Left lung (tissue), 4 donors: ENCODE measurements at regions not wholly inside any gene's neighbourhood (a gene's known extent, or its start where the extent isn't known, plus 50 kb on each side); places are given as distances from the start of the nearest gene placed in this dataset.

ENCODE experiments used
- ATAC-seq: fragments of 200-7000 bp; cut with Tn5 transposase; one replicate; pipeline ENCODE4 v1.9.1; 2020; ENCODE audit warnings: moderate library complexity
- DNase-seq, 4 donors: peaks; one replicate each; pipeline ENCODE4 v3.0.0-alpha.2; 2013 to 2020
- H3K27ac ChIP-seq, 2 donors: fragments of 200-600 bp; sonication (generic) in 1 of 2; one replicate each; pipeline versions ENCODE4 v1.5.0 to v1.8.0; 2020 to 2021
- H3K27me3 ChIP-seq, 2 donors: fragments of 200-600 bp; sonication (generic) in 1 of 2; one replicate each; pipeline versions ENCODE4 v1.5.0 to v1.8.0; 2020 to 2021
- H3K36me3 ChIP-seq, 2 donors: fragments of 200-600 bp; sonication (generic) in 1 of 2; one replicate each; pipeline versions ENCODE4 v1.5.0 to v1.8.0; 2020 to 2021
- H3K4me1 ChIP-seq, 2 donors: fragments of 200-600 bp; one replicate each; pipeline ENCODE4 v1.8.0; 2021
- H3K4me3 ChIP-seq, 2 donors: fragments of 200-600 bp; sonication (generic) in 1 of 2; one replicate each; pipeline versions ENCODE4 v1.5.0 to v1.8.0; 2020 to 2021; ENCODE audit warnings: mild to moderate bottlenecking in 1 of 2
- H3K9me3 ChIP-seq, 2 donors: fragments of 200-600 bp; sonication (generic) in 1 of 2; one replicate each; pipeline versions ENCODE4 v1.5.0 to v1.8.0; 2020 to 2021
- CTCF ChIP-seq, 2 donors: fragments of 200-600 bp; sonication (generic) in 1 of 2; IDR thresholded peaks; one replicate each; pipeline versions ENCODE4 v1.5.0 to v1.8.0; 2021; ENCODE audit warnings: antibody characterized with exemption in 2 of 2
- intact Hi-C, 2 donors: fragments of 100-400 bp; cut with DNase I; formaldehyde crosslinking; loops; one replicate each; pipeline versions ENCODE4 v1.11.2 to v1.14.2; 2022
- donor health status: DM: no; HTN: yes; CAD: no.
- donor health status: DM: no; HTN: no; CAD: no.

- Histone ChIP-seq H3K4me1 (no peaks in the 10 kb centered on the region), H3K9me3 (no peaks in the 10 kb centered on the region), H3K36me3 (no peaks in the 10 kb centered on the region), H3K4me3 (no peak overlapping the region), H3K27ac (no peak overlapping the region), H3K27me3 (no peaks in the 10 kb centered on the region)
- ATAC-seq, result no peak
- DNase-seq, result no peak
- no peak for TF ChIP-seq CTCF (IDR thresholded peaks at IDR 0.05)
- intact Hi-C loops, result no loop called here
Observed at GRCh38 chr6:960356-960755, 267.4 kb upstream of the EXOC2 start.

- no peak overlapping the region for H3K4me3 ChIP-seq
- H3K27me3 ChIP-seq, result no peaks in the 10 kb centered on the region
- TF ChIP-seq CTCF (IDR thresholded peaks at IDR 0.05), result no peak
- no peaks in the 10 kb centered on the region for H3K4me1 ChIP-seq
- H3K9me3 ChIP-seq, result no peaks in the 10 kb centered on the region
- intact Hi-C loops, result no loop called here
- H3K27ac ChIP-seq, result no peak overlapping the region
- H3K36me3 ChIP-seq, result no peaks in the 10 kb centered on the region
- DNase-seq, result no peak
- no peak for ATAC-seq
Observed at GRCh38 chr6:958488-958887, 265.5 kb upstream of the EXOC2 start.

GRCh38 chr6:951399-952181, 258.7 kb upstream of the EXOC2 start:
- Histone ChIP-seq H3K4me3 (no peak overlapping the region), H3K27ac (no peak overlapping the region), H3K36me3 (no peaks in the 10 kb centered on the region), H3K27me3 (no peaks in the 10 kb centered on the region), H3K9me3 (no peaks in the 10 kb centered on the region), H3K4me1 (no peaks in the 10 kb centered on the region)
- no peak for DNase-seq
- intact Hi-C loops, result no loop called here
- no peak for ATAC-seq
- no peak for TF ChIP-seq CTCF (IDR thresholded peaks at IDR 0.05)

GRCh38 chr6:947235-947934, 254.4 kb upstream of the EXOC2 start:
- Histone ChIP-seq H3K27ac (no peak overlapping the region), H3K36me3 (no peaks in the 10 kb centered on the region), H3K9me3 (no peaks in the 10 kb centered on the region), H3K4me1 (no peaks in the 10 kb centered on the region), H3K4me3 (no peak overlapping the region), H3K27me3 (no peaks in the 10 kb centered on the region)
- intact Hi-C loops, result no loop called here
- no peak for TF ChIP-seq CTCF (IDR thresholded peaks at IDR 0.05)
- no peak for ATAC-seq
- no peak for DNase-seq

- H3K9me3 ChIP-seq, result no peaks in the 10 kb centered on the region
- H3K27me3 ChIP-seq, result no peaks in the 10 kb centered on the region
- no peak for ATAC-seq
- H3K4me1 ChIP-seq, result no peaks in the 10 kb centered on the region
- no peaks in the 10 kb centered on the region for H3K36me3 ChIP-seq
- no peak overlapping the region for H3K4me3 ChIP-seq
- intact Hi-C loops, result no loop called here
- DNase-seq, result no peak
- no peak overlapping the region for H3K27ac ChIP-seq
- TF ChIP-seq CTCF (IDR thresholded peaks at IDR 0.05), result no peak
Observed at GRCh38 chr6:946546-946945, 253.6 kb upstream of the EXOC2 start.
